ENCODE measurements at regions not wholly inside any gene's neighbourhood (a gene's known extent, or its start where the extent isn't known, plus 50 kb on each side); places are given as distances from the start of the nearest gene placed in this dataset.

GRCh38 chr3:10597733-10598132 lies 92.3 kb upstream of the ATP2B2 start:
- no peak for TF ChIP-seq CTCF (conservative IDR thresholded peaks at IDR 0.05; ENCODE audit: low read depth in 2 of 2)
- TF ChIP-seq EZH2phosphoT487 (IDR thresholded peaks at IDR 0.05; ENCODE audit: unreplicated experiment): no peak
- TF ChIP-seq, protein P1, sequence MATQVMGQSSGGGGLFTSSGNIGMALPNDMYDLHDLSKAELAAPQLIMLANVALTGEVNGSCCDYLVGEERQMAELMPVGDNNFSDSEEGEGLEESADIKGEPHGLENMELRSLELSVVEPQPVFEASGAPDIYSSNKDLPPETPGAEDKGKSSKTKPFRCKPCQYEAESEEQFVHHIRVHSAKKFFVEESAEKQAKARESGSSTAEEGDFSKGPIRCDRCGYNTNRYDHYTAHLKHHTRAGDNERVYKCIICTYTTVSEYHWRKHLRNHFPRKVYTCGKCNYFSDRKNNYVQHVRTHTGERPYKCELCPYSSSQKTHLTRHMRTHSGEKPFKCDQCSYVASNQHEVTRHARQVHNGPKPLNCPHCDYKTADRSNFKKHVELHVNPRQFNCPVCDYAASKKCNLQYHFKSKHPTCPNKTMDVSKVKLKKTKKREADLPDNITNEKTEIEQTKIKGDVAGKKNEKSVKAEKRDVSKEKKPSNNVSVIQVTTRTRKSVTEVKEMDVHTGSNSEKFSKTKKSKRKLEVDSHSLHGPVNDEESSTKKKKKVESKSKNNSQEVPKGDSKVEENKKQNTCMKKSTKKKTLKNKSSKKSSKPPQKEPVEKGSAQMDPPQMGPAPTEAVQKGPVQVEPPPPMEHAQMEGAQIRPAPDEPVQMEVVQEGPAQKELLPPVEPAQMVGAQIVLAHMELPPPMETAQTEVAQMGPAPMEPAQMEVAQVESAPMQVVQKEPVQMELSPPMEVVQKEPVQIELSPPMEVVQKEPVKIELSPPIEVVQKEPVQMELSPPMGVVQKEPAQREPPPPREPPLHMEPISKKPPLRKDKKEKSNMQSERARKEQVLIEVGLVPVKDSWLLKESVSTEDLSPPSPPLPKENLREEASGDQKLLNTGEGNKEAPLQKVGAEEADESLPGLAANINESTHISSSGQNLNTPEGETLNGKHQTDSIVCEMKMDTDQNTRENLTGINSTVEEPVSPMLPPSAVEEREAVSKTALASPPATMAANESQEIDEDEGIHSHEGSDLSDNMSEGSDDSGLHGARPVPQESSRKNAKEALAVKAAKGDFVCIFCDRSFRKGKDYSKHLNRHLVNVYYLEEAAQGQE (IDR thresholded peaks at IDR 0.05; ENCODE audit: unreplicated experiment): no peak
- TF ChIP-seq POLR2AphosphoS5 (IDR thresholded peaks at IDR 0.05; ENCODE audit: low read depth): no peak
- no peak for TF ChIP-seq EZH2 (IDR thresholded peaks at IDR 0.05; ENCODE audit: low read depth, unreplicated experiment)
- TF ChIP-seq JUNB (IDR thresholded peaks at IDR 0.05; ENCODE audit: unreplicated experiment): no peak
